ENCODE measurements at regions not wholly inside any gene's neighbourhood (a gene's known extent, or its start where the extent isn't known, plus 50 kb on each side); places are given as distances from the start of the nearest gene placed in this dataset.

DNA sequence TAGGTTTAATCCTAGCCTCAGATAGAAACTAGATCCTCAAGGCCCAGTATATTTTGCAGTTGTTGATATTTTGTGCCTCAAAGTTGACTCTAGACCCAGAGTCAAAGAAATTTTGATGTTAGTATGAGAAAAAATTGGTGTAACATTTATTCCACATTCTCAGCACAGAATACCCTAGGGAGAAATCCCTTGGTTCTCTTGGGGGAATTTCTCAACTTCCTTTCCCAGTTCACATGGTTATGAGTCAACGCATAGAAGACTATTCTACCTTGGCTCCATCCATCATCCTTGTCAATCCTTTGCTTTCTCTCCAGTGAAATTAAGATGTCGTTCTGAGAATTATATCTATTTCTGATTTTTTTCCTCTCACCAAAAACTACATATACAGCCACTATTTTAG is 145.3 kb downstream of the POSTN start:
- TF ChIP-seq YY1 (IDR thresholded peaks at IDR 0.05; ENCODE audit: insufficient read depth, insufficient read length) (no peak), ZNF274 (IDR thresholded peaks at IDR 0.05; ENCODE audit: low read depth, low read length) (no peak), SUZ12 (IDR thresholded peaks at IDR 0.05; ENCODE audit: extremely low read depth, insufficient read depth, insufficient read length) (no peak)
- Histone ChIP-seq H3K36me3 (ENCODE audit: insufficient read depth, insufficient read length, low read length) (no peaks in the 10 kb centered on the region), H3K4me1 (ENCODE audit: insufficient read depth, insufficient read length) (no peaks in the 10 kb centered on the region), H3K9ac (ENCODE audit: insufficient read length, low read depth) (no peak overlapping the region), H3K4me3 (ENCODE audit: insufficient read length, low read depth) (no peak overlapping the region), H3K27me3 (ENCODE audit: insufficient read depth, insufficient read length) (no peaks in the 10 kb centered on the region), H3K9me3 (ENCODE audit: insufficient read depth, low read length) (no peaks in the 10 kb centered on the region)
- DNase-seq (ENCODE audit: low read depth, low spot score) = no peak

DNA sequence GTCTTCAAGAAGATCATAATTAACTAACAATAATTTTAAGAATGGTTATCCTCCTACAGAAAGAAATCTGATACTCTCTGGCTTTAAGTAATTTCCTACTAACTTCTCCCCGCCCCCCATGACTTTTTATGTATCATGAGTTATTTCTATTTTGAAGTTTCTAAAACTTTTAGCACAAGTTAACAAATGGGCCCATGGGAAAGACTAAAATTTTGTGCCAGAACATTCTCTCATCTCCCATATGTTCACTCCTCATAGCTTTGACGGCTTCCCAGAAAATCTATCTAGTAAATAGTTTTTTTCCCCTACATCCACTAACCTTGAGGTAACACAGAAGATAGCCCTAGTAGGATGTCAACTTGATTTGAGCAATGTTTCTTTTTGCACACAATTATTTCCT is 148.3 kb downstream of the POSTN start:
- Histone ChIP-seq H3K9me3 (ENCODE audit: insufficient read depth, low read length) (no peaks in the 10 kb centered on the region), H3K36me3 (ENCODE audit: insufficient read depth, insufficient read length, low read length) (no peaks in the 10 kb centered on the region), H3K27me3 (ENCODE audit: insufficient read depth, insufficient read length) (no peaks in the 10 kb centered on the region), H3K4me3 (ENCODE audit: insufficient read length, low read depth) (no peak overlapping the region), H3K9ac (ENCODE audit: insufficient read length, low read depth) (no peak overlapping the region), H3K4me1 (ENCODE audit: insufficient read depth, insufficient read length) (no peaks in the 10 kb centered on the region)
- TF ChIP-seq YY1 (IDR thresholded peaks at IDR 0.05; ENCODE audit: insufficient read depth, insufficient read length) = no peak
- TF ChIP-seq SUZ12 (IDR thresholded peaks at IDR 0.05; ENCODE audit: extremely low read depth, insufficient read depth, insufficient read length) = no peak
- TF ChIP-seq ZNF274 (IDR thresholded peaks at IDR 0.05; ENCODE audit: low read depth, low read length) = no peak
- no peak for DNase-seq (ENCODE audit: low read depth, low spot score)

DNA sequence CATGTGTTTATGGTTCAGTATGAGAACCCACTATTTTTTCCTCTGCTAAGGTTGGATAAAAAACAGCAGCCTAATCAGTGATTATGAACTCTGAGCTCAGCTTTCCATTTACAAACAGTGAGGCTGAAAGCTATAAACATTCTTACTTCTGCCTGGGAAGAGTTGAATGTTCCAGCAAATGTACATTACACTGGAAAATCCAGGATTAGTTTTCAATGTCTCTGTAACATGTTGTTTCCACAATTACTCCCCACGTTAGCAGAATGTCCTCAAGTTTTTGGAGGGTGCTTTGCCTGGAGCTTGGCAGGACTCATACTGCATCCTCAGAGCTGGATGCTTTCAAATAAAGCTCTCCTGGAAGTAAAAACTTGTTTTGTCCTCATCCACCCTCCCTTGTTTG is 150.4 kb downstream of the POSTN start:
- TF ChIP-seq SUZ12 (IDR thresholded peaks at IDR 0.05; ENCODE audit: extremely low read depth, insufficient read depth, insufficient read length) = no peak
- TF ChIP-seq YY1 (IDR thresholded peaks at IDR 0.05; ENCODE audit: insufficient read depth, insufficient read length) = no peak
- TF ChIP-seq ZNF274 (IDR thresholded peaks at IDR 0.05; ENCODE audit: low read depth, low read length) = no peak
- H3K36me3 ChIP-seq (ENCODE audit: insufficient read depth, insufficient read length, low read length) = no peaks in the 10 kb centered on the region
- no peaks in the 10 kb centered on the region for H3K27me3 ChIP-seq (ENCODE audit: insufficient read depth, insufficient read length)
- no peaks in the 10 kb centered on the region for H3K4me1 ChIP-seq (ENCODE audit: insufficient read depth, insufficient read length)
- no peak for DNase-seq (ENCODE audit: low read depth, low spot score)
- H3K9ac ChIP-seq (ENCODE audit: insufficient read length, low read depth) = no peak overlapping the region
- no peaks in the 10 kb centered on the region for H3K9me3 ChIP-seq (ENCODE audit: insufficient read depth, low read length)
- no peak overlapping the region for H3K4me3 ChIP-seq (ENCODE audit: insufficient read length, low read depth)

DNA sequence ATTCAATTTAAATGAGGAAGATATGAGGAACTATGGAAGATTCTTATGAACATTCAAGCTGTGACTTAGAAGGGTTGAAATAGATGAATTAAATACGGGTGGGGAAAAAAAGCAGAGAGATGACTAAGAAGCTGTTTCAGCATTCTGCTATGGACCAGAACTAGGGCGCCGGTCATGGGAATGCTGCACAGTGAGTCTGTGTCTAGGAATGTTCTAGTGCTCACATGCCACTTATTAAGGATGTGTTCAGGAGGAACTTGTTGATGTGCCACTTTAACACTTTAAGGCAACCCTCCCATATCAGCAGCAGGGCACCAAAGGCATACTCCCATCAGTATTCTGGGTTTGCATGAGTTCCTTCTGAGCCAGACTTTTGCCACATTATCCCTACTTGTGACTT is 152.1 kb downstream of the POSTN start:
- H3K36me3 ChIP-seq (ENCODE audit: insufficient read depth, insufficient read length, low read length) = no peaks in the 10 kb centered on the region
- no peak overlapping the region for H3K9ac ChIP-seq (ENCODE audit: insufficient read length, low read depth)
- TF ChIP-seq YY1 (IDR thresholded peaks at IDR 0.05; ENCODE audit: insufficient read depth, insufficient read length) = no peak
- no peak for TF ChIP-seq SUZ12 (IDR thresholded peaks at IDR 0.05; ENCODE audit: extremely low read depth, insufficient read depth, insufficient read length)
- TF ChIP-seq ZNF274 (IDR thresholded peaks at IDR 0.05; ENCODE audit: low read depth, low read length) = no peak
- no peak for DNase-seq (ENCODE audit: low read depth, low spot score)
- no peaks in the 10 kb centered on the region for H3K4me1 ChIP-seq (ENCODE audit: insufficient read depth, insufficient read length)
- H3K4me3 ChIP-seq (ENCODE audit: insufficient read length, low read depth) = no peak overlapping the region
- H3K9me3 ChIP-seq (ENCODE audit: insufficient read depth, low read length) = no peaks in the 10 kb centered on the region
- H3K27me3 ChIP-seq (ENCODE audit: insufficient read depth, insufficient read length) = no peaks in the 10 kb centered on the region

DNA sequence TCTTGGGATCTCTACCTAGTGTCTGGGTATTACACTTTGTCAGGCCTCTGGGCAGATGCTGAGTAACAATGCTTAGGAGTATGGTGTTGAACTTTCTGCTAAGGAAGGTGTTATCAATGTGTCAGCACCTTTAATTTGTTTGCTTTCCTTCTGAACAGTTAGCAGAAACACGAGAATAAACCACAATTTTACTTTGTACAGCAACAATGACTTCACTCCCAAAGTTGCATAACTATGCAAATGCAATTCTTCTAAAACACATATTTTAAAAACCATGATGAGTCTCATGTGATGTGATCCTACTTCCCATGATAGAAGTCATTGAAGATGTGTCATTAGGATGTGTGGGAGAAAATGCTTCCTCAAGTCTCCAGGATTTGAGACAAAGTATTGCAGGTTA is 155.0 kb downstream of the POSTN start:
- Histone ChIP-seq H3K9ac (ENCODE audit: insufficient read length, low read depth) (no peak overlapping the region), H3K4me3 (ENCODE audit: insufficient read length, low read depth) (no peak overlapping the region), H3K27me3 (ENCODE audit: insufficient read depth, insufficient read length) (no peaks in the 10 kb centered on the region), H3K9me3 (ENCODE audit: insufficient read depth, low read length) (no peaks in the 10 kb centered on the region), H3K4me1 (ENCODE audit: insufficient read depth, insufficient read length) (no peaks in the 10 kb centered on the region), H3K36me3 (ENCODE audit: insufficient read depth, insufficient read length, low read length) (no peaks in the 10 kb centered on the region)
- TF ChIP-seq YY1 (IDR thresholded peaks at IDR 0.05; ENCODE audit: insufficient read depth, insufficient read length) = no peak
- TF ChIP-seq ZNF274 (IDR thresholded peaks at IDR 0.05; ENCODE audit: low read depth, low read length) = no peak
- TF ChIP-seq SUZ12 (IDR thresholded peaks at IDR 0.05; ENCODE audit: extremely low read depth, insufficient read depth, insufficient read length) = no peak
- no peak for DNase-seq (ENCODE audit: low read depth, low spot score)

DNA sequence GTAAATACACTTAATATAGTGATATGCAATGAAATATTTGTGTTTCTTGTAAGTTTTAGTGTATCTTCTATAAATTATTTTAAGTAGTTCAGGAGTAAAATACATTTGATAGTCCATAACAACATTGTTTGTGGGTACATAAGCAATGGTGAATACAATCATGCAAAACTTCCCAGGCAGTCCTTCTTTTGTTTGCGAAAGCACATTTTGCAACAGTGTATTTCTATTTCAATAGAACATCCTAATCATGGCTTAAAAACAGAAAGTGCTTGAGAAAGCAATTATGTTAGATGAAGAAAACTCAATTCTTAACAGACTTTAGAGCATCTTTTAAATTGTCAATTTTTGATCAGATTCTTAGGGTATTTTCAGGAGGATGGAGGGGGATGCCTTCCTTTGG is 155.6 kb downstream of the POSTN start:
- Histone ChIP-seq H3K27me3 (ENCODE audit: insufficient read depth, insufficient read length) (no peaks in the 10 kb centered on the region), H3K9ac (ENCODE audit: insufficient read length, low read depth) (no peak overlapping the region), H3K36me3 (ENCODE audit: insufficient read depth, insufficient read length, low read length) (no peaks in the 10 kb centered on the region), H3K9me3 (ENCODE audit: insufficient read depth, low read length) (no peaks in the 10 kb centered on the region), H3K4me3 (ENCODE audit: insufficient read length, low read depth) (no peak overlapping the region), H3K4me1 (ENCODE audit: insufficient read depth, insufficient read length) (no peaks in the 10 kb centered on the region)
- no peak for DNase-seq (ENCODE audit: low read depth, low spot score)
- TF ChIP-seq YY1 (IDR thresholded peaks at IDR 0.05; ENCODE audit: insufficient read depth, insufficient read length) = no peak
- TF ChIP-seq SUZ12 (IDR thresholded peaks at IDR 0.05; ENCODE audit: extremely low read depth, insufficient read depth, insufficient read length) = no peak

DNA sequence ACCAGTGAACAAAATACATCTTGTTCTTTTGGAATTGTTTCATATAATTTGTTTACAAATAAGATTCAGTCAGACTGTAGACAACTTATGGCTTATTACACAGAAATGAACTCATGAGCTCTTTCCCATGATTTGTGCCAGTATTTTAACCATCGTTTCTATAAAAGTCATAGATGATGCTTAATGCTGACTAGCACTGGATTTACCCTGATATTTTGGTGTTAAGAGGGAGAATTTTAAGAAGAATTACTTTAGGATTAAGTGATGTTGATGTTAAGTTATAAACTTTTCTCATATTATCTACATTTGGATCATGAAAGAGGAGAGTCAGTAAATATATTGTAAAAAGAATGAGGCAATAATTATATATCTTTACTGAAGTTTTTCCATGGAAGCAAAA is 162.7 kb downstream of the POSTN start:
- H3K9me3 ChIP-seq (ENCODE audit: insufficient read depth, low read length) = no peaks in the 10 kb centered on the region
- no peaks in the 10 kb centered on the region for H3K36me3 ChIP-seq (ENCODE audit: insufficient read depth, insufficient read length, low read length)
- DNase-seq (ENCODE audit: low read depth, low spot score) = no peak

DNA sequence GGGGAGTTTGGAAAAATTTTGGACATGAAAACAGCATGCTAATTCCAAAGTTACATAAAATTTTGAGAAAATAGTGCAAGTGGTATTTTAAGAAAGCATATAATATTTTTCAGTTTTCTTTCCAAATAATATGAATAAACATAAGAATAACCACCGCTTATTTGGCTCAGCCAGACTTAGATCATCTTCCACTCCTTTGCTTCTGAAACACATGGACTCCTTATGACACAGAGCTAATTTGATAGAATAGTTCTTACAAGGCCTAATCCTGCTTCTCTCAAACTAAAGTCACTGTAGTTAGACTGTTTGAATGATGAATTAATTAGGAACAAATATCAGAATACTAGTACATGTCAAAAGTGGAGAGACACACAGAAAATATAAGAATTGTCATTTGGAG is 165.5 kb downstream of the POSTN start:
- H3K4me3 ChIP-seq (ENCODE audit: insufficient read length, low read depth) = no peak overlapping the region
- TF ChIP-seq ZNF274 (IDR thresholded peaks at IDR 0.05; ENCODE audit: low read depth, low read length) (no peak), YY1 (IDR thresholded peaks at IDR 0.05; ENCODE audit: insufficient read depth, insufficient read length) (no peak)
- no peaks in the 10 kb centered on the region for H3K36me3 ChIP-seq (ENCODE audit: insufficient read depth, insufficient read length, low read length)
- no peak for DNase-seq (ENCODE audit: low read depth, low spot score)
- H3K9me3 ChIP-seq (ENCODE audit: insufficient read depth, low read length) = no peaks in the 10 kb centered on the region
- H3K27me3 ChIP-seq (ENCODE audit: insufficient read depth, insufficient read length) = no peaks in the 10 kb centered on the region
- no peaks in the 10 kb centered on the region for H3K4me1 ChIP-seq (ENCODE audit: insufficient read depth, insufficient read length)
- no peak overlapping the region for H3K9ac ChIP-seq (ENCODE audit: insufficient read length, low read depth)

More for the DNA sequence above, 162.7 kb downstream of the POSTN start:
- TF ChIP-seq YY1 (IDR thresholded peaks at IDR 0.05; ENCODE audit: insufficient read depth, insufficient read length) = no peak
- Histone ChIP-seq H3K4me1 (ENCODE audit: insufficient read depth, insufficient read length) (no peaks in the 10 kb centered on the region), H3K27me3 (ENCODE audit: insufficient read depth, insufficient read length) (no peaks in the 10 kb centered on the region), H3K9ac (ENCODE audit: insufficient read length, low read depth) (no peak overlapping the region), H3K4me3 (ENCODE audit: insufficient read length, low read depth) (no peak overlapping the region)

Measured in NT2/D1 (cell line).